Upper lobe of left lung (tissue), 4 donors: ENCODE measurements at regions not wholly inside any gene's neighbourhood (a gene's known extent, or its start where the extent isn't known, plus 50 kb on each side); places are given as distances from the start of the nearest gene placed in this dataset.

Experiments
- EP300 ChIP-seq, 4 donors: sonication (generic); formaldehyde crosslinking; IDR thresholded peaks; one replicate each; pipeline ENCODE4 v1.5.1; 2017; ENCODE audit warnings: antibody characterized with exemption in 4 of 4, control low read depth in 2 of 4
- TF ChIP-seq, protein P1 (sequence below), 6 experiments: fragments of 450-650 bp in 4 of 6; fragments of 200-600 bp in 2 of 6; sonication (generic) in 2 of 6; IDR thresholded peaks; one replicate each; pipeline ENCODE4 v1.5.1; 2016 to 2019; ENCODE audit warnings: antibody characterized with exemption in 6 of 6

GRCh38 chr15:77909182-77909940, 168.2 kb downstream of the TBC1D2B start:
- TF ChIP-seq, protein P1, sequence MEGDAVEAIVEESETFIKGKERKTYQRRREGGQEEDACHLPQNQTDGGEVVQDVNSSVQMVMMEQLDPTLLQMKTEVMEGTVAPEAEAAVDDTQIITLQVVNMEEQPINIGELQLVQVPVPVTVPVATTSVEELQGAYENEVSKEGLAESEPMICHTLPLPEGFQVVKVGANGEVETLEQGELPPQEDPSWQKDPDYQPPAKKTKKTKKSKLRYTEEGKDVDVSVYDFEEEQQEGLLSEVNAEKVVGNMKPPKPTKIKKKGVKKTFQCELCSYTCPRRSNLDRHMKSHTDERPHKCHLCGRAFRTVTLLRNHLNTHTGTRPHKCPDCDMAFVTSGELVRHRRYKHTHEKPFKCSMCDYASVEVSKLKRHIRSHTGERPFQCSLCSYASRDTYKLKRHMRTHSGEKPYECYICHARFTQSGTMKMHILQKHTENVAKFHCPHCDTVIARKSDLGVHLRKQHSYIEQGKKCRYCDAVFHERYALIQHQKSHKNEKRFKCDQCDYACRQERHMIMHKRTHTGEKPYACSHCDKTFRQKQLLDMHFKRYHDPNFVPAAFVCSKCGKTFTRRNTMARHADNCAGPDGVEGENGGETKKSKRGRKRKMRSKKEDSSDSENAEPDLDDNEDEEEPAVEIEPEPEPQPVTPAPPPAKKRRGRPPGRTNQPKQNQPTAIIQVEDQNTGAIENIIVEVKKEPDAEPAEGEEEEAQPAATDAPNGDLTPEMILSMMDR (IDR thresholded peaks at IDR 0.05): no peak
- TF ChIP-seq EP300 (IDR thresholded peaks at IDR 0.05): no peak
